Breast epithelium (tissue), 4 donors: ENCODE measurements at regions not wholly inside any gene's neighbourhood (a gene's known extent, or its start where the extent isn't known, plus 50 kb on each side); places are given as distances from the start of the nearest gene placed in this dataset.

ENCODE experiments used
- DNase-seq, 2 donors: peaks; one replicate each; pipeline ENCODE4 v3.0.0-alpha.2; 2019; ENCODE audit warnings: low spot score in 2 of 2
- H3K27ac ChIP-seq, 2 donors: fragments of 200-600 bp; sonication (generic) in 1 of 2; one replicate each; pipeline ENCODE4 v1.5.1; 2016 to 2019; ENCODE audit warnings: mild to moderate bottlenecking in 1 of 2
- H3K27me3 ChIP-seq, 2 donors: fragments of 200-600 bp; sonication (generic) in 1 of 2; one replicate each; pipeline versions ENCODE4 v1.5.1 to v1.6.0; 2017 to 2019; ENCODE audit warnings: control low read depth in 1 of 2, mild to moderate bottlenecking in 1 of 2
- H3K36me3 ChIP-seq: fragments of 200-600 bp; one replicate; pipeline ENCODE4 v1.5.1; 2019
- H3K4me1 ChIP-seq, 2 donors: fragments of 200-600 bp; sonication (generic); one replicate each; pipeline ENCODE4 v1.5.1; 2016 to 2019; ENCODE audit warnings: control low read depth in 1 of 2
- H3K4me3 ChIP-seq, 3 donors: fragments of 200-600 bp; sonication (generic); 1 replicate in 2 of 3; 2 replicates in 1 of 3; pipeline ENCODE4 v1.5.1; 2016 to 2019; ENCODE audit warnings: mild to moderate bottlenecking in 3 of 3, moderate library complexity in 2 of 3
- H3K9me3 ChIP-seq, 2 donors: fragments of 200-600 bp; sonication (generic) in 1 of 2; one replicate each; pipeline ENCODE4 v1.5.1; 2016 to 2019; ENCODE audit warnings: control low read depth in 1 of 2
- POLR2A ChIP-seq: fragments of 450-650 bp; IDR thresholded peaks from one replicate; pipeline ENCODE4 v1.6.1; 2016; ENCODE audit warnings: antibody characterized with exemption, mild to moderate bottlenecking, moderate library complexity
- POLR2AphosphoS5 ChIP-seq, 3 donors: sonication (generic); formaldehyde crosslinking; IDR thresholded peaks; one replicate each; pipeline ENCODE4 v1.6.1; 2017; ENCODE audit warnings: antibody characterized with exemption in 3 of 3
- intact Hi-C: fragments of 100-400 bp; cut with DNase I; formaldehyde crosslinking; loops from one replicate; pipeline ENCODE4 v1.15.1; 2023; ENCODE audit warnings: low total_unique reads
- TF ChIP-seq, protein P1 (sequence below), 3 donors: fragments of 450-650 bp; IDR thresholded peaks; one replicate each; pipeline ENCODE4 v1.5.1; 2016 to 2017; ENCODE audit warnings: antibody characterized with exemption in 3 of 3, mild to moderate bottlenecking in 3 of 3, moderate library complexity in 3 of 3

DNA sequence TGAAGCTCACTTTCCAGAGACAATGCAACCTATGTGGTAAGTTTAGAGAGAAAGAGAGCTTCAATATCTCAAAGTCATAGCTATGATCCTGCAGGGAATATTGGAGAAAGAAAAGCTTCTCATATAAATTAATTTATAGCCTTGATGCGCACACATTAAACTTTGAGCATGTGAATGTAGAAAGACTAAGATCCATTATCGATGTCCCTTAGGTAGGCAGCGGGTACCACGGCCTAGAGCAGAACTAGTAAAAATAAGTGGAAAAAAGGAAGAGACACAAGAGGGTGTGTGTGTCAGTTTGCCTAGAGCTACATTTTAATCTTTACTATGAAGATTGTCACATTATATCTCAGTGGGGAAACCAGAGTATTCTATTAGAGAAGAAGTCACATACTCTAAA lies 685.6 kb downstream of the AMY1C start:
- no peaks in the 10 kb centered on the region for H3K4me1 ChIP-seq
- intact Hi-C loops = no loop called here
- TF ChIP-seq, protein P1, sequence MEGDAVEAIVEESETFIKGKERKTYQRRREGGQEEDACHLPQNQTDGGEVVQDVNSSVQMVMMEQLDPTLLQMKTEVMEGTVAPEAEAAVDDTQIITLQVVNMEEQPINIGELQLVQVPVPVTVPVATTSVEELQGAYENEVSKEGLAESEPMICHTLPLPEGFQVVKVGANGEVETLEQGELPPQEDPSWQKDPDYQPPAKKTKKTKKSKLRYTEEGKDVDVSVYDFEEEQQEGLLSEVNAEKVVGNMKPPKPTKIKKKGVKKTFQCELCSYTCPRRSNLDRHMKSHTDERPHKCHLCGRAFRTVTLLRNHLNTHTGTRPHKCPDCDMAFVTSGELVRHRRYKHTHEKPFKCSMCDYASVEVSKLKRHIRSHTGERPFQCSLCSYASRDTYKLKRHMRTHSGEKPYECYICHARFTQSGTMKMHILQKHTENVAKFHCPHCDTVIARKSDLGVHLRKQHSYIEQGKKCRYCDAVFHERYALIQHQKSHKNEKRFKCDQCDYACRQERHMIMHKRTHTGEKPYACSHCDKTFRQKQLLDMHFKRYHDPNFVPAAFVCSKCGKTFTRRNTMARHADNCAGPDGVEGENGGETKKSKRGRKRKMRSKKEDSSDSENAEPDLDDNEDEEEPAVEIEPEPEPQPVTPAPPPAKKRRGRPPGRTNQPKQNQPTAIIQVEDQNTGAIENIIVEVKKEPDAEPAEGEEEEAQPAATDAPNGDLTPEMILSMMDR (IDR thresholded peaks at IDR 0.05) = no peak
- TF ChIP-seq POLR2A (no peak), POLR2AphosphoS5 (IDR thresholded peaks at IDR 0.05) (no peak)
- H3K9me3 ChIP-seq = no peaks in the 10 kb centered on the region
- no peak for DNase-seq
- no peaks in the 10 kb centered on the region for H3K36me3 ChIP-seq
- no peaks in the 10 kb centered on the region for H3K27me3 ChIP-seq
- H3K4me3 ChIP-seq = no peak overlapping the region
- H3K27ac ChIP-seq = no peak overlapping the region

DNA sequence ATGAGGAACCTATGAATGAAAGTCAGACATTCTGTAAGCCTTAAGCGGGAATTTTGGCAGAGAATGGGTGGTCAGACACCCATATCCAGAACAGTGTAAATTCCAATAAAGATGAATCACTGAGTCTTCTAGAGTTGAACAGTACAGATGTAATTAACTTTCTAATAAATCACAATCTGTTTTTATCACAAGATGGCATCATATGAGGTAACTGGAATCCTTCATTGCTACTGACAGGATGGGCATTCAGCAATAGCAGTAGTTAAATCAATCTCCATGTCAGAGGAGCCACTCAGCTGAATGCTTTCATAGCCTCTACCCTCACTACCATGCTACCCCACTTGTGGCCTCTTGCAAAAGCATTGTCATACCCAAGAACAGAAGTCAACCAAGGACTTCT lies 690.3 kb downstream of the AMY1C start:
- no peaks in the 10 kb centered on the region for H3K27me3 ChIP-seq
- H3K36me3 ChIP-seq = no peaks in the 10 kb centered on the region
- H3K4me3 ChIP-seq = no peak overlapping the region
- peaks cover 0 to 6% of the 10 kb centered on the region in 2 donors for H3K9me3 ChIP-seq
- TF ChIP-seq POLR2AphosphoS5 (IDR thresholded peaks at IDR 0.05) (no peak), POLR2A (no peak)
- TF ChIP-seq, protein P1 (IDR thresholded peaks at IDR 0.05) = no peak
- intact Hi-C loops = no loop called here
- H3K27ac ChIP-seq = no peak overlapping the region
- H3K4me1 ChIP-seq = no peaks in the 10 kb centered on the region
- no peak for DNase-seq

DNA sequence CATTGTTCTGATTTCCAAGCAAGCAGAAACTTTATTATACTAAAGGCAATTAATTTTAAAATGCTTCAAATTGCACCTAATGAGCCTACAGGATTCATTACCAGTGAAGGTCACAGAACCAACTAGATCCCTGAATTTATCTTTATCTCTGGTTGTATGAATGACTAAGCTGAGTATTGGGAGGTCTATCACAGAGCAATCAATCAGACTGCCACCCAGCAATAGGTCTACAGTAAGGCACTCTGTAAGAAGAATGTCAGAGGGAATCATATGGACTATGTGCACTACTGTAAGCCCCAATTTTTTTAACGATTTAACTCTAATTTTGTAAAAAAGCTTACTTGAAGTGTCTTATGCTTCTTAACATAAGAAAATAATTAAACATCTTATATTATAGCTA lies 707.0 kb downstream of the AMY1C start:
- Histone ChIP-seq H3K27me3 (no peaks in the 10 kb centered on the region), H3K27ac (no peak overlapping the region), H3K4me3 (no peak overlapping the region), H3K4me1 (no peaks in the 10 kb centered on the region), H3K9me3 (peaks cover 12 to 45% of the 10 kb centered on the region in 2 donors), H3K36me3 (peaks cover 4% of the 10 kb centered on the region)
- DNase-seq = no peak
- TF ChIP-seq, protein P1 (IDR thresholded peaks at IDR 0.05) = no peak
- TF ChIP-seq POLR2AphosphoS5 (IDR thresholded peaks at IDR 0.05) (no peak), POLR2A (no peak)
- intact Hi-C loops = no loop called here

DNA sequence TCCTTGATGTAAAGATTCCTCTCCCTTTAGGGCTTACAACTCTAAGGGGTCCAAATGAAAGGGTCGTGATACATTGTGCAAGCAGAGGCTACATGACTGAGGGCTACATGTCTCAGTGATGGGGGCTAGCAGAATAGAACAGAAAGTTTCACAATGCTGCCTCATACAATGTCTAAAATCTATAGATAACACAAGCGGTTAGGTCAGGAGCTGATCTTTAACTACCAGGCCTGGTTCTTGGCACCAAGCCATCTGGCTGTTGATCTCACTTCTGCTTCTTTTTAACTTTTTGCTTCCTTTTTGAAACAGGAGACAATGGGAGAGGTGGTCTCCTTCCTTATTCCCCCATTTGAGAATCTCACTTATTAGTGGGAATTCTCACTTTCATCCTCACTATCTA lies 710.2 kb downstream of the AMY1C start:
- intact Hi-C loops = loop anchor here (10.0 kb wide), 1 partner anchor 1435 kb away; no protein-coding TSS in a partner anchor
- peaks cover 4% of the 10 kb centered on the region for H3K36me3 ChIP-seq
- H3K4me3 ChIP-seq = no peak overlapping the region
- H3K4me1 ChIP-seq = no peaks in the 10 kb centered on the region
- no peak for DNase-seq
- TF ChIP-seq POLR2AphosphoS5 (IDR thresholded peaks at IDR 0.05) = no peak
- TF ChIP-seq, protein P1 (IDR thresholded peaks at IDR 0.05) = no peak
- no peak for TF ChIP-seq POLR2A
- H3K27me3 ChIP-seq = no peaks in the 10 kb centered on the region
- H3K9me3 ChIP-seq = peaks cover 19 to 56% of the 10 kb centered on the region in 2 donors
- H3K27ac ChIP-seq = no peak overlapping the region

DNA sequence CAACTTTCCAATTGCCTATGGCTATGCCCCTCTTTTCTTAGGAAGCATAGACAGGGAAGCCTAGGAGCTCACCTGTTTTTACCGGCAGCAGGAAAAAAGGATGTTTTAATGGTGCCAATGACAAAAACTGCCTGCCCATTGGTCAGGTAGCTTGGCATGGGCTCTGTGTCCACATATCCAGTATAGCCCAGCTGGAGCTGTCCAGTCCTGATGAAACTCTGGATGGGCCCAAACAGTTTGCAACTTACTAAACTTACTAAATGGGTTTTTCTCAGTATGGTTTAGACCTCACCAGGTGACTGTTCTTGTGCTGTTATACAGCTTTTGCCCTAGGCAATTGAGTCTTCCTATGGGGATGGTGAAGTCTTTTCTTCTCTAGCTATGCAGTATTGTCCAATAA lies 711.2 kb downstream of the AMY1C start:
- intact Hi-C loops = loop anchor here (10.0 kb wide), 1 partner anchor 1434 kb away; no protein-coding TSS in a partner anchor
- TF ChIP-seq, protein P1 (IDR thresholded peaks at IDR 0.05) = no peak
- TF ChIP-seq POLR2AphosphoS5 (IDR thresholded peaks at IDR 0.05) (no peak), POLR2A (no peak)
- H3K36me3 ChIP-seq = peaks cover 4% of the 10 kb centered on the region
- peaks cover 19 to 58% of the 10 kb centered on the region in 2 donors for H3K9me3 ChIP-seq
- H3K27me3 ChIP-seq = no peaks in the 10 kb centered on the region
- DNase-seq = no peak
- H3K4me1 ChIP-seq = no peaks in the 10 kb centered on the region
- H3K4me3 ChIP-seq = no peak overlapping the region
- H3K27ac ChIP-seq = no peak overlapping the region
